Right lobe of liver (tissue), 6 donors: ENCODE measurements at regions not wholly inside any gene's neighbourhood (a gene's known extent, or its start where the extent isn't known, plus 50 kb on each side); places are given as distances from the start of the nearest gene placed in this dataset.
A peak's percentile ranks its signal among the peaks of the same experiment; 100 is the strongest.

Experiments
- ATAC-seq, 4 donors: fragments of 200-7000 bp; cut with Tn5 transposase; one replicate each; pipeline ENCODE4 v1.9.1; 2020; ENCODE audit warnings: mild to moderate bottlenecking in 4 of 4, moderate library complexity in 4 of 4
- DNase-seq, 3 donors: peaks; one replicate each; pipeline ENCODE4 v3.0.0-alpha.2; 2020
- H3K27ac ChIP-seq, 3 donors: fragments of 200-600 bp; one replicate each; pipeline ENCODE4 v1.8.0; 2022
- H3K27me3 ChIP-seq, 2 donors: fragments of 200-600 bp; one replicate each; pipeline ENCODE4 v1.8.0; 2022
- H3K36me3 ChIP-seq, 4 donors: fragments of 200-600 bp; sonication (generic) in 1 of 4; one replicate each; pipeline versions ENCODE4 v1.5.1 to v1.8.0; 2017 to 2022; ENCODE audit warnings: control low read depth in 1 of 4
- H3K4me1 ChIP-seq, 4 donors: fragments of 200-600 bp; sonication (generic) in 1 of 4; one replicate each; pipeline versions ENCODE4 v1.5.1 to v1.8.0; 2017 to 2022; ENCODE audit warnings: control low read depth in 1 of 4
- H3K4me3 ChIP-seq, 3 donors: fragments of 200-600 bp; one replicate each; pipeline ENCODE4 v1.8.0; 2022
- H3K9me3 ChIP-seq, 4 donors: fragments of 200-600 bp; sonication (generic) in 1 of 4; one replicate each; pipeline versions ENCODE4 v1.5.1 to v1.8.0; 2017 to 2022; ENCODE audit warnings: control low read depth in 1 of 4
- CTCF ChIP-seq, 4 donors: fragments of 200-600 bp in 3 of 4; fragments of 450-650 bp in 1 of 4; IDR thresholded peaks; one replicate each; pipeline versions ENCODE4 v1.5.1 to v1.8.0; 2016 to 2022; ENCODE audit warnings: antibody characterized with exemption in 4 of 4, mild to moderate bottlenecking in 2 of 4
- POLR2A ChIP-seq: fragments of 450-650 bp; IDR thresholded peaks from one replicate; pipeline ENCODE4 v1.6.1; 2017; ENCODE audit warnings: antibody characterized with exemption, mild to moderate bottlenecking
- WGBS: methylation state at CpG from one replicate; pipeline ENCODE4 v1.1.6; 2018; ENCODE audit warnings: low coverage, low lambda C conversion rate; ENCODE audit not compliant: insufficient coverage; ENCODE audit errors: missing lambda C conversion rate; 5-methylcytosine and 5-hydroxymethylcytosine counted together
- intact Hi-C, 2 donors: fragments of 100-400 bp; cut with DNase I; formaldehyde crosslinking; loops; one replicate each; pipeline versions ENCODE4 v1.11.2 to v1.14.1; 2022
- donor health status: DM: no; HTN: yes; CAD: no.
- donor health status: DM: no; HTN: no; CAD: no.
- donor health status: DM: no; HTN: no; CAD: no.
- donor health status: DM: no; HTN: yes; CAD: no.
- donor health status: DM: no; HTN: yes; CAD: no.

- WGBS, result 41% methylated on average over 6 of the region's 6 CpGs
- intact Hi-C loops, result no loop called here
Observed at GRCh38 chr15:94119298-94119811, 112.0 kb upstream of the MCTP2 start.

GRCh38 chr15:94110476-94111130 lies 120.8 kb upstream of the MCTP2 start:
- WGBS, result 40% methylated on average over 2 of the region's 2 CpGs
- H3K9me3 ChIP-seq, result no peaks in the 10 kb centered on the region
- DNase-seq (no peak), ATAC-seq (no peak)
- H3K4me1 ChIP-seq, result no peaks in the 10 kb centered on the region
- H3K4me3 ChIP-seq, result no peak overlapping the region
- no peaks in the 10 kb centered on the region for H3K27me3 ChIP-seq
- no peaks in the 10 kb centered on the region for H3K36me3 ChIP-seq
- TF ChIP-seq CTCF (IDR thresholded peaks at IDR 0.05) (no peak), POLR2A (no peak)
- intact Hi-C loops, result no loop called here
- H3K27ac ChIP-seq, result no peak overlapping the region

More at GRCh38 chr15:94119298-94119811, 112.0 kb upstream of the MCTP2 start:
- TF ChIP-seq POLR2A (no peak), CTCF (IDR thresholded peaks at IDR 0.05) (no peak)
- no peaks in the 10 kb centered on the region for H3K36me3 ChIP-seq
- peaks cover 0 to 3% of the 10 kb centered on the region in 2 donors for H3K27me3 ChIP-seq
- no peak for DNase-seq
- ATAC-seq, result peak in 1 of 4 donors; percentile 14
- H3K4me3 ChIP-seq, result no peak overlapping the region
- no peaks in the 10 kb centered on the region for H3K4me1 ChIP-seq
- H3K9me3 ChIP-seq, result no peaks in the 10 kb centered on the region
- no peak overlapping the region for H3K27ac ChIP-seq

GRCh38 chr15:94107652-94108051 lies 123.7 kb upstream of the MCTP2 start:
- ATAC-seq (no peak), DNase-seq (no peak)
- Histone ChIP-seq H3K27ac (no peak overlapping the region), H3K36me3 (no peaks in the 10 kb centered on the region), H3K4me3 (no peak overlapping the region), H3K4me1 (no peaks in the 10 kb centered on the region), H3K27me3 (no peaks in the 10 kb centered on the region), H3K9me3 (no peaks in the 10 kb centered on the region)
- 79% methylated on average over 2 of the region's 2 CpGs for WGBS
- intact Hi-C loops, result no loop called here
- TF ChIP-seq POLR2A (no peak), CTCF (IDR thresholded peaks at IDR 0.05) (no peak)

GRCh38 chr15:94105760-94106159 lies 125.6 kb upstream of the MCTP2 start:
- Histone ChIP-seq H3K27me3 (no peaks in the 10 kb centered on the region), H3K27ac (no peak overlapping the region), H3K4me1 (no peaks in the 10 kb centered on the region), H3K9me3 (no peaks in the 10 kb centered on the region), H3K4me3 (no peak overlapping the region), H3K36me3 (no peaks in the 10 kb centered on the region)
- 19% methylated on average over 4 of the region's 4 CpGs for WGBS
- no peak for ATAC-seq
- no peak for TF ChIP-seq CTCF (IDR thresholded peaks at IDR 0.05)
- TF ChIP-seq POLR2A, result no peak
- DNase-seq, result no peak
- intact Hi-C loops, result no loop called here
